Stomach (tissue), 4 donors: ENCODE measurements at regions not wholly inside any gene's neighbourhood (a gene's known extent, or its start where the extent isn't known, plus 50 kb on each side); places are given as distances from the start of the nearest gene placed in this dataset.
"Not testable (repeated sequence)": the region's sequence is repeated elsewhere in the genome, so short reads cannot be mapped to it uniquely, and the experiment has no call there.

ENCODE experiments used
- CTCF ChIP-seq, 7 experiments: fragments of 450-650 bp in 4 of 7; fragments of 200-600 bp in 3 of 7; sonication (generic) in 3 of 7; IDR thresholded peaks; one replicate each; pipeline ENCODE4 v1.5.1; 2016 to 2019; ENCODE audit warnings: antibody characterized with exemption in 7 of 7, control low read depth in 2 of 7, mild to moderate bottlenecking in 1 of 7
- EP300 ChIP-seq: sonication (generic); formaldehyde crosslinking; IDR thresholded peaks from one replicate; pipeline ENCODE4 v1.6.1; 2017; ENCODE audit warnings: antibody characterized with exemption
- POLR2A ChIP-seq, 4 donors: fragments of 450-650 bp; IDR thresholded peaks; one replicate each; pipeline ENCODE4 v1.6.1; 2016; ENCODE audit warnings: antibody characterized with exemption in 4 of 4, control low read depth in 2 of 4, mild to moderate bottlenecking in 1 of 4, moderate library complexity in 1 of 4
- POLR2AphosphoS5 ChIP-seq, 3 donors: sonication (generic); formaldehyde crosslinking; IDR thresholded peaks; one replicate each; pipeline ENCODE4 v1.6.1; 2016; ENCODE audit warnings: antibody characterized with exemption in 3 of 3

DNA sequence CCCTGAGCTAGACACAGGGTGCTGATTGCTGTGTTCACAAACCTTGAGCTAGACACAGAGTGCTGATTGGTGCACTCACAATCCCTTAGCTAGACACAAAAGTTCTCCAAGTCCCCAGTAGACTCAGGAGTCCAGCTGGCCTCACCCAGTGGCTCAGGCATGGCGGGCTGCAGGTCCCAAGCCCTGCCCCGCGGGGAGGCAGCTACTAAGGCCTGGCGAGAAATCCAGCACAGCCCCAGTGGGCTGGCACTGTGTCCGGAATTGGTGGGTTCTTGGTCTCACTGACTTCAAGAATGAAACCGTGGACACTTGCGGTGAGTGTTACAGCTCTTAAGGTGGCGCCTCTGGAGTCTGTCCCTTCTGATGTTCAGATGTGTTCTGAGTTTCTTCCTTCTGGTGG, 741.2 kb downstream of the SOCS6 start:
- TF ChIP-seq CTCF (IDR thresholded peaks at IDR 0.05); EP300; POLR2AphosphoS5 (IDR thresholded peaks at IDR 0.05); POLR2A (IDR thresholded peaks at IDR 0.05): not testable (repeated sequence)
